Panc1 (cell line): ENCODE measurements at regions not wholly inside any gene's neighbourhood (a gene's known extent, or its start where the extent isn't known, plus 50 kb on each side); places are given as distances from the start of the nearest gene placed in this dataset.

Experiments used
- CTCF ChIP-seq: fragments of 450-650 bp; IDR thresholded peaks from 2 replicates; pipeline ENCODE4 v1.5.1; 2017; ENCODE audit warnings: mild to moderate bottlenecking
- POLR2AphosphoS5 ChIP-seq: IDR thresholded peaks from 2 replicates; pipeline ENCODE4 v1.6.1; 2012; ENCODE audit warnings: mild to moderate bottlenecking, low read depth, low read length, moderate library complexity
- SIN3A ChIP-seq: IDR thresholded peaks from 2 replicates; pipeline ENCODE4 v1.6.1; 2012; ENCODE audit warnings: low read depth, mild to moderate bottlenecking, low read length, moderate library complexity, borderline replicate concordance; ENCODE audit not compliant: insufficient read depth

- TF ChIP-seq CTCF (no peak), SIN3A (no peak), POLR2AphosphoS5 (no peak)
Observed at GRCh38 chr2:18156002-18156401, 277.5 kb downstream of the KCNS3 start.
